ENCODE measurements at regions not wholly inside any gene's neighbourhood (a gene's known extent, or its start where the extent isn't known, plus 50 kb on each side); places are given as distances from the start of the nearest gene placed in this dataset.
"Not testable (repeated sequence)": the region's sequence is repeated elsewhere in the genome, so short reads cannot be mapped to it uniquely, and the experiment has no call there.

DNA sequence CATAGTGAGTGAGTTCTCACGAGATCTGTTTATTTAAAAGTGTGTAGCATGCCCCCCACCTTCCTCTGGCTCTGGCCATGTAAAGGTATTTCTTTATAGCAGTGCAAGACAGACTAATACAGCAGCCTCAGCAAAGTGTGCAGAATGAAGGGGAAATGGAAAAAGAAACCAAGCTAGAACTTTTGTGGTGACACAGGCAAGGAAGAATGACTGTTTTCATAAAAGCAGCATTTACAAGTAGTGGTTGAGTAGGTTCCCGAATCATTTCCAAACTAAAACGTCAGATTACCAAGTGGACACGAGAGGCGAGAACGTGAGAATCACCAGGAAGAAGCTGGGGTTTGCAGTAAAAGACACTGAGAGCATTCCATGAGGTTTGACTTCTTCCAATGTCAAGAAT, 100.2 kb upstream of the AKAP13 start:
- TF ChIP-seq, protein P1, sequence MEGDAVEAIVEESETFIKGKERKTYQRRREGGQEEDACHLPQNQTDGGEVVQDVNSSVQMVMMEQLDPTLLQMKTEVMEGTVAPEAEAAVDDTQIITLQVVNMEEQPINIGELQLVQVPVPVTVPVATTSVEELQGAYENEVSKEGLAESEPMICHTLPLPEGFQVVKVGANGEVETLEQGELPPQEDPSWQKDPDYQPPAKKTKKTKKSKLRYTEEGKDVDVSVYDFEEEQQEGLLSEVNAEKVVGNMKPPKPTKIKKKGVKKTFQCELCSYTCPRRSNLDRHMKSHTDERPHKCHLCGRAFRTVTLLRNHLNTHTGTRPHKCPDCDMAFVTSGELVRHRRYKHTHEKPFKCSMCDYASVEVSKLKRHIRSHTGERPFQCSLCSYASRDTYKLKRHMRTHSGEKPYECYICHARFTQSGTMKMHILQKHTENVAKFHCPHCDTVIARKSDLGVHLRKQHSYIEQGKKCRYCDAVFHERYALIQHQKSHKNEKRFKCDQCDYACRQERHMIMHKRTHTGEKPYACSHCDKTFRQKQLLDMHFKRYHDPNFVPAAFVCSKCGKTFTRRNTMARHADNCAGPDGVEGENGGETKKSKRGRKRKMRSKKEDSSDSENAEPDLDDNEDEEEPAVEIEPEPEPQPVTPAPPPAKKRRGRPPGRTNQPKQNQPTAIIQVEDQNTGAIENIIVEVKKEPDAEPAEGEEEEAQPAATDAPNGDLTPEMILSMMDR (IDR thresholded peaks at IDR 0.05; ENCODE audit: borderline replicate concordance, control extremely low read depth, extremely low read depth, insufficient read depth, missing control alignments) = no peak
- DNase-seq (ENCODE audit: low spot score) = peak; percentile 49
- in situ Hi-C loops (cut with MboI; ENCODE audit: low sequenced_read_pairs, unreplicated experiment) = loop anchor here (25.0 kb wide), 2 partner anchors 118 to 218 kb away; no protein-coding TSS in a partner anchor

DNA sequence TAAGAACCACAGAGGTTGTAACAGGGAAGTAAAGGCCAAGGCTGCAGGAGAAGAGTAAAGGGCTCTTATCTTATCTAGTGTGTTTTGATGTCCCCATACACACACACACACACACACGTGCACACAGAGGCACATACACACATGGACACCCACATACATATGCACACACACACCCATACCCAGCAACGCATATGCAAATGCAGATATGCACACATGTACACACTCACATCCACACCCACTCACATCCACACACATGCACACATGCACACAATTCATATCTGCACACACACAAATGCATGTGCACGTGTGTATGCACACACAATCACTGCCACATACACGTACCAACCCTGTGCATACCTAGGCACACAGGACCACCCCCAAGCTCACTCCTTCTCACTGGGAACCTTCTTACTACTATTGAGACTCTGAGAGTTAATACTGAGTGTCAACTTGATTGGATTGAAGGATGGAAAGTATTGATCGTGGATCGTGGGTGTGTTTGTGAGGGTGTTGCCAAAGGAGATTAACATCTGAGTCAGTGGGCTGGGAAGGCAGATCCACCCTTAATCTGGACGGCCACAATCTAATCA, 99.0 kb upstream of the AKAP13 start:
- in situ Hi-C loops (cut with MboI; ENCODE audit: low sequenced_read_pairs, unreplicated experiment) = loop anchor here (25.0 kb wide), 2 partner anchors 119 to 219 kb away; no protein-coding TSS in a partner anchor
- no peak for DNase-seq (ENCODE audit: low spot score)
- TF ChIP-seq, protein P1 (IDR thresholded peaks at IDR 0.05; ENCODE audit: borderline replicate concordance, control extremely low read depth, extremely low read depth, insufficient read depth, missing control alignments) = no peak

DNA sequence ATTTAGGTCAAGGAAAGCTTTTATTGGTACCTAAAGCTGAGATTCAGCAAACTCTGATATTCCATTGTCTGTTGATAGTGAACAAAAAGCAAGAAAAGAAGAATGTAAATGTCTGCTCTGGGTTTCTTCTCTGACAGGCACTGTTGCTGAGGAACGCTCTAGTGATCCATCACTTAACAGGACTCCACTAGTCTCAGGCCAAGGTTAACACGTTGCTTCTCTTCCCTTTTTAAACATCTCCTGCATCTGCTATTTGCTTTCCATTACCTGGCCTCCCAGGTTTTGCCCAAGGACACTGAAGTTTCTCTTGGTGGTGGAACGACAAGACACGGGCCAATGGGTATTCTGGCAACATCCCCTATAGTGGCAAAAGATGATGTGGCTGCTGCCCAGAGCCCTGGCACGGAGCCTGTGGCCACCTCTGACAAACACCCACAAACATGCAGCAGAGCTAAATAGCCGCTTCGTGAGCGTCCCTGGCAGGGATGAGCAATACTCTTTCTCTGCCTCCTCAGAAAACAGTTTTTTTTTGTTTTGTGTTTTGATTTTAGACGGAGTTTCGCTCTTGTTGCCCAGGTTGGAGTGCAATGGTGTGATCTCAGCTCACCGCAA, 97.8 kb upstream of the AKAP13 start:
- DNase-seq (ENCODE audit: low spot score) = no peak
- in situ Hi-C loops (cut with MboI; ENCODE audit: low sequenced_read_pairs, unreplicated experiment) = loop anchor here (25.0 kb wide), 2 partner anchors 120 to 220 kb away; no protein-coding TSS in a partner anchor

DNA sequence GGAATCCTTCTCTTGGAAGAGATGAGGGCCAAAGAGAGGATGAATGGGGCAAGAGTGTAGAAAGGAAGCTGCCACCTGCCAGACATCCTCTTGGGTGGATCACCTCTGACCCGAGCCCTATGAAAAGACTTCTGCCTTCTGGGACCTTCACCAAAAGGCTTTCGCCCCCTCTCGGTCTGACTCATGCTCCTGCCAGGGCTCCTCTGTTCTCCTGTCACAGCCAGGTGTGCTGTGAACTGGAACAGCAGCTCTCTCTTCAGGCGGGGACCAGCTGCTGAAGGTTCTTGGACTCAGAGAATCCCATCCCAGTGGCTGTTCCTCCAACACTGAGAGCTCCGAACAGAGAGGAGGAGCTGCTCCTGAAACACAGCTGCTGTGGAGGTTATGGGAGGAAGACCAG, 96.6 kb upstream of the AKAP13 start:
- in situ Hi-C loops (cut with MboI; ENCODE audit: low sequenced_read_pairs, unreplicated experiment) = loop anchor here (25.0 kb wide), 2 partner anchors 122 to 222 kb away; no protein-coding TSS in a partner anchor
- TF ChIP-seq, protein P1 (IDR thresholded peaks at IDR 0.05; ENCODE audit: borderline replicate concordance, control extremely low read depth, extremely low read depth, insufficient read depth, missing control alignments) = peak; percentile 9
- peak; percentile 37 for DNase-seq (ENCODE audit: low spot score)

More for the DNA sequence above, 97.8 kb upstream of the AKAP13 start:
- TF ChIP-seq, protein P1 (IDR thresholded peaks at IDR 0.05; ENCODE audit: borderline replicate concordance, control extremely low read depth, extremely low read depth, insufficient read depth, missing control alignments) = no peak

DNA sequence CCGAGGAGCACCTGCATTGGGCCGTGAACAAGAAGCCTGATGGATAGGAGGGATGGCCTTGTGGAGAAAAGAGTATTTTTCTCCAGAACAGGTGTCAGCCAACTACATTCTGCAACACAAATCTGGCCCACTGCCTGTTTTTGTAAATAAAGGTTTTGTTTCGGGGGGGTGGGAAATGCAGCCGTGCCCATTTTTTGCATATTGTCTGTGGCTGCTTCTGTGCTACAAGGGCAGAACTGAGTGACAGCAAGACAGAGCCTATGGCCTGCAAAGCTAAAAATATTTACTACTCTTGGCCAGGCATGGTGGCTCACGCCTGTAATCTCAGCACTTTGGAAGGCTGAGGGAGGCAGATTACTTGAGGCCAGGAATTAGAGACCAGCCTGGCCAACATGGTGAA, 95.9 kb upstream of the AKAP13 start:
- TF ChIP-seq, protein P1 (IDR thresholded peaks at IDR 0.05; ENCODE audit: borderline replicate concordance, control extremely low read depth, extremely low read depth, insufficient read depth, missing control alignments) = no peak
- no peak for DNase-seq (ENCODE audit: low spot score)
- in situ Hi-C loops (cut with MboI; ENCODE audit: low sequenced_read_pairs, unreplicated experiment) = loop anchor here (25.0 kb wide), 2 partner anchors 122 to 222 kb away; no protein-coding TSS in a partner anchor

DNA sequence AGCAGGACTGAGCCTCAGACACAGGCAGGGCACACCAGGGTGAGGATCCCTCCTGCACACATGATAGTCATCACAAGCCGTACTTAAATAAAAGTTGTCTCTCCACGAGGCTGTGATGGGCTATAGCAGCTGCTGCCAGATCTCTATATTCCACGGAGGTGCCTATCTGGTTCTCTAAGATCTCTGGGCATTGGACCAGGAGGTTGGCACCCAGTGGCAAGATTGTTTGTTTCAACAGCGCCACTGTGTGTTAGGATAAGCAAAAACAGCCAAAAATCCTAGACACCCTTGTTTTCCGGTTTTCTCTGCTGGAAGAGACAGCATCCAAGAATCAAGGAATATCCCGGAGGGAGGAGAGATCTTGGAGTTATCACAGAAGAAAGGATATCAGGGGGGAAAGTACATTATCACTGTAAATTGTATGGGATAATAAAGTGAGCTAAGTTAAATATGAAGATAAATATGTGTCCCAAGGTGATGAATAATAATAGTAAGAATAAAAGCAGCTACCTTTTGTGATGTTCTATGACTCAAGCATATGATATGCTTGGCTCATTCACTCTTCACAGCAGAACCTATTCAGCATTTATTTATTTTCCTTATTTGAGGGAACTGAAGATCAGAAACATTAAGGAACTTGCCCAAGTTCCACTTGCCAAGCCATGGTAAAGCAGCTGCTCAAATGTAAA, 90.6 kb upstream of the AKAP13 start:
- peak; percentile 51 for DNase-seq (ENCODE audit: low spot score)
- in situ Hi-C loops (cut with MboI; ENCODE audit: low sequenced_read_pairs, unreplicated experiment) = loop anchor here (10.0 to 25.0 kb wide), 3 partner anchors 128 to 545 kb away; no protein-coding TSS in a partner anchor
- TF ChIP-seq, protein P1 (IDR thresholded peaks at IDR 0.05; ENCODE audit: borderline replicate concordance, control extremely low read depth, extremely low read depth, insufficient read depth, missing control alignments) = peak; percentile 48

DNA sequence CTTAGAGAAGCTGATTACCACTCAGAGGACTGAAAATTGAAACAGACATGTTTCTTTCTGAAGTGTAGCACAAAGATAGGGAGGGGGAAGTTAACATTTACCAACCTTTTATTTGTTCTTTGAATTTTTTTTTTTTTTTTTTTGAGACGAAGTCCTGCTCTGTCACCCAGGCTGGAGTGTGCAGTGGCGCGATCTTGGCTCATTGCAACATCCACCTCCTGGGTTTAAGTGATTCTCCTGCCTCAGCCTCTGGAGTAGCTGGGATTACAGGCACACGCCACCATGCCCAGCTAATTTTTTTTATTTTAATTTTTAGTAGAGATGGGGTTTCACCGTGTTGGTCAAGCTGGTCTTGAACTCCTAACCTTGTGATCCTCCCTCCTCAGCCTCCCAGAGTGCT, 87.8 kb upstream of the AKAP13 start:
- DNase-seq (ENCODE audit: low spot score) = not testable (repeated sequence)
- in situ Hi-C loops (cut with MboI; ENCODE audit: low sequenced_read_pairs, unreplicated experiment) = loop anchor here (10.0 to 25.0 kb wide), 3 partner anchors 130 to 542 kb away; no protein-coding TSS in a partner anchor

Data from GM13976 (cell line).